ENCODE measurements at regions not wholly inside any gene's neighbourhood (a gene's known extent, or its start where the extent isn't known, plus 50 kb on each side); places are given as distances from the start of the nearest gene placed in this dataset.

DNA sequence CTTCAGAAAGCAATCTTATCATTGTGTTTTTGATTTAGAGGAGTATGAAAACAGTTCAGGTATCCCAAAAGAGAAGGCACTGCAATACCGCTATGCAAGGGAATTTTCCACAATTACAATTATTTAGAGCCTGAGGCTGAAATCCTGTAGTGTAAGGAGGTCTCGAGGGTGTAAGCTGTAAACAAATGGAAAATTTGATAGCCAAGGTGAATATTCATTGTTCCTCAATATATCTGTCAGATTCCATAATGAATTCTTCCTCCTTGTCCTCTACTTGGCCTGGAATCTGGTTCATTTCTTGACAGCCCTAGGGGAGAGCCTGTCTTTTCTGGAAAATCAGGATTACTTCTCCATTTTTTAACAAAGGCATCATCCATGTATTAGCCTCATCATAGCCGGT, 63.1 kb upstream of the SMARCA2 start:
- TF ChIP-seq, protein P1, sequence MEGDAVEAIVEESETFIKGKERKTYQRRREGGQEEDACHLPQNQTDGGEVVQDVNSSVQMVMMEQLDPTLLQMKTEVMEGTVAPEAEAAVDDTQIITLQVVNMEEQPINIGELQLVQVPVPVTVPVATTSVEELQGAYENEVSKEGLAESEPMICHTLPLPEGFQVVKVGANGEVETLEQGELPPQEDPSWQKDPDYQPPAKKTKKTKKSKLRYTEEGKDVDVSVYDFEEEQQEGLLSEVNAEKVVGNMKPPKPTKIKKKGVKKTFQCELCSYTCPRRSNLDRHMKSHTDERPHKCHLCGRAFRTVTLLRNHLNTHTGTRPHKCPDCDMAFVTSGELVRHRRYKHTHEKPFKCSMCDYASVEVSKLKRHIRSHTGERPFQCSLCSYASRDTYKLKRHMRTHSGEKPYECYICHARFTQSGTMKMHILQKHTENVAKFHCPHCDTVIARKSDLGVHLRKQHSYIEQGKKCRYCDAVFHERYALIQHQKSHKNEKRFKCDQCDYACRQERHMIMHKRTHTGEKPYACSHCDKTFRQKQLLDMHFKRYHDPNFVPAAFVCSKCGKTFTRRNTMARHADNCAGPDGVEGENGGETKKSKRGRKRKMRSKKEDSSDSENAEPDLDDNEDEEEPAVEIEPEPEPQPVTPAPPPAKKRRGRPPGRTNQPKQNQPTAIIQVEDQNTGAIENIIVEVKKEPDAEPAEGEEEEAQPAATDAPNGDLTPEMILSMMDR (IDR thresholded peaks at IDR 0.05), result no peak
- TF ChIP-seq POLR2A (IDR thresholded peaks at IDR 0.05), result no peak

Data from testis (tissue), 2 donors.